DMS79 (cell line): ENCODE measurements at regions not wholly inside any gene's neighbourhood (a gene's known extent, or its start where the extent isn't known, plus 50 kb on each side); places are given as distances from the start of the nearest gene placed in this dataset.
A peak's percentile ranks its signal among the peaks of the same experiment; 100 is the strongest.

Source experiments
- DNase-seq: peaks from one replicate; lab custom pipeline; 2025; lab: John Stamatoyannopoulos, UW

- DNase-seq = no peak
Measured at GRCh38 chr9:80839821-80840675, 849.3 kb downstream of the TLE1 start.

DNA sequence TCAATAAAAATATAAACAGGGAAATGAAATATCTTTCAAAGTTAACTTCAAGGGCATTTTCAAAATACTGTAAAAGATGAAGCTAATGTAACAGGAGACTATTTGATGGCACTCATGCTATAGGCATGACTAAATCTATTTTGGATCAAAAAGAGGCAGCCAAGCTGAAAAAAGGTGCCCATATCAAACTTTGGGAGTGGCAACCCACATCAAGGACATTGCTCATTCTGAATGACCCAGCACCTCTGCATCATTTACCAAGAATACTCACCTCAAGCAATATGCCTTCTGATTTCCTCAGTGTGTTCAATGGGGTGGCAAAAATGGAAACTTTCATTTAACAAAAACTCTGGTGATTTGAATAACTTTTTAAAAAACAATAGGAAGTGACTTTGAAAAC, 853.3 kb downstream of the TLE1 start:
- DNase-seq = no peak

GRCh38 chr9:80831751-80832150, 857.6 kb downstream of the TLE1 start:
- DNase-seq = no peak

- no peak for DNase-seq
Measured at GRCh38 chr9:80811656-80812055, 877.7 kb downstream of the TLE1 start.

GRCh38 chr9:80811003-80811402, 878.3 kb downstream of the TLE1 start:
- DNase-seq = no peak

DNA sequence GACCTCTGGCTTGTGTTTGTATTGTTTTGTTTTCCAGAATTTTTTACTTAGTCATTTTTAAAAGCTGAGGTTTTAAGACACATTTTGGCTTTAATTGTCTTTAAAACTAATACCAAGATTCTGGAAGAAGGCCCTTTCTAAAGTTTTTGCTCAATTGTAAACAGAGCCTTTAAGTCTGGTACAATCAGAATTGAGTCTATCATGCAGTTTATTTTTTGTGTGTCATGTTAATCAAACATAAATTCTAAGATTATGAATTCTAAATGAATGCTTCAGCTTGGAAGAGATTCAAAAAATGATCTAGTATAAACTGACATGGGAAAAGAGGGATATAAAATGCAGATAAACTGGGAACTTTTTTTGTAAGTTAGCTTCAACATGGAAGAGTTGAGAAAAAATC, 882.7 kb downstream of the TLE1 start:
- DNase-seq = no peak

GRCh38 chr9:80804873-80805272, 884.5 kb downstream of the TLE1 start:
- no peak for DNase-seq

GRCh38 chr9:80797831-80798688, 891.3 kb downstream of the TLE1 start:
- DNase-seq = peak; percentile 52

GRCh38 chr9:80797101-80797829, 892.1 kb downstream of the TLE1 start:
- DNase-seq = no peak

- no peak for DNase-seq
Measured at GRCh38 chr9:80796632-80797031, 892.7 kb downstream of the TLE1 start.

DNA sequence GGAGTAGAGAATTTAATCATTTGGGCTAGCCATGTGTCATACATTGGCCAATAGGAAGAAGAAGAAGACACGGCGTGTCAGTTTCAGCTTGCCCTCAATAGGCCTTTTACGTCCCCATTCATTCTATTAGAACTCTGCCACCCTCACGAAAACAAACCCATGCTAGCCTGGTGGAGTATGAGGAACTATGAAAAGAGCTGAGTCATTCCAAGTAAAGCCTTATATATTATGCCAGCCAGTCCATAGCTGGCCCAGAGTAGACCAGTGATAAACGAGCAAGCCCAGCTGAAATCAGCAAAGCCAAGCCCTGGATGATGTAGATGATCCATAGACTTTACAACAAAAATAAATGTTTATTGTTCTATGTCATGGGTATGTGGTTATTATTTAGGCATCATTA, 895.1 kb downstream of the TLE1 start:
- DNase-seq = no peak

DNA sequence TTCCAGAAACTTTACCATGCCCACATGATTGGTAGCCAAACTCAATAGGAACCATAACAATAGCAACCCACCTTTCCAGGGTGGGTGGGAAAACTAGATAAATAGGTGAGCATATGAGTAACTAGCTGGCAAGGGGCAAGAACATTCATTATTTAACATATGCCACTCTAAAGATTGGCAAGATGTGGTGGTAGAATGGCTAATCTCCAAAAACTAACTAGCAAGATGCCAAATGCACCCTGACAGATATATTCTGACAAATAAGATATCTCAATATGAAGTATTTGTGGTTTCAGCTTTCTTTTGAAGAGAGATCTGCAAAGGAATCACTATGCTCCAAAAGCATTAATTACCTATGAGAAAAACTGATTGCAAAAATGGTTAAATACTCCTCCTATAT, 895.6 kb downstream of the TLE1 start:
- DNase-seq = no peak

DNA sequence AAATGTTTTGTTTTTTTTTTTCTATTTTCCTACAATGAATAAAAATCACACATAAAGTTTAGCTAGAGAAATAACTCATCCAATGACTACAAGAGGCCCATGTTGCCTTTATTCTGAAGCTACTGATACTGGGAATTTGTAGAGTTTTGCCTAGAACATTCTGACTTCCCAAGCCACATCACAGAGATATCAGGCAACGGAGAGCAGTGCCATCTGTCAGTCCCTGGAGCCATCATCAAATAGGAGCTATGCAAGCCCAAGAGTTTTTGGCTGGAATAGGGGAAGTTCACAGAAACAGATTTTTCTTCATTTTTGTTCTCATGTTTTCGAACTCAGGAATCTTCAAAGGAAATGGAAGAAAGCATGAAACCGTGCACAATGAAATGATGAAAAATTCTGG, 896.6 kb downstream of the TLE1 start:
- no peak for DNase-seq

DNA sequence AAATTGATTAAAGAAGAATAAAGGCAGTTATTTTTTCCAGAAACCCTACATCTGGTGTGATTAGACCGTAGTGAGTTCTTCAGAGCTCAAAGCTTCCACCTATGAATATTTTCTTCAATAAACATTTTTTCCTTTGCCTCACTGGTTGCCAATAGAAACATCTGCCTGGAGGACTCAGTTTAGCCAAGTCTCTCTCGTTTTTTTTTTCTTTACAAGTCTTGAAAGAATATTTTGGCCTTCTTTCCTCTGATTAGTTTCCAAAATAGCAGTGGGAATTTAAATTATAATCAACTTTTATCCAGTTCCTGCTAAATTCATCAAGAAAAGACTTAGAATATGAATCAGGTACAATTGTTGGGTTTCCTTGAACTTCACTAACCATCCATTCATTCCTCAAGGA, 897.5 kb downstream of the TLE1 start:
- no peak for DNase-seq

- no peak for DNase-seq
Measured at GRCh38 chr9:80790764-80791163, 898.6 kb downstream of the TLE1 start.

GRCh38 chr9:80789831-80790230, 899.5 kb downstream of the TLE1 start:
- peak; percentile 1 for DNase-seq

- DNase-seq = no peak
Measured at GRCh38 chr9:80787636-80788035, 901.7 kb downstream of the TLE1 start.

DNA sequence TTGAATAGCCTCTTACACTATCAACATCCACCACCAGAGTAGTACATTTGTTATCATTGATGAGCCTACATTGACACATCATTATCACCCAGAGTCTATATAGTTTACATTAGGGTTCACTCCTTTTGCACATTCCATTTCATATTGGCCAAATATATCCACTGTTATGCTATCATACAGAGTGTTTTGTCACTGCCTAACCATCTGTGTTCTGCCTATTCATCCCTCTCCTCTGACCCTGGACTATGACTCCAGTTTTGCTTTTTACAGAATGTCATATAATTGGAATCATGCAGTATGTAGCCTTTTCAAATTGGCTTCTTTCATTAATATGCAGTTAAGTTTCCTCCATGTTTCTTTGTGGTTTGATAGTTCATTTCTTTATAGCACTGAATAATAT, 904.7 kb downstream of the TLE1 start:
- no peak for DNase-seq

GRCh38 chr9:80775971-80776370, 913.4 kb downstream of the TLE1 start:
- DNase-seq = no peak

DNA sequence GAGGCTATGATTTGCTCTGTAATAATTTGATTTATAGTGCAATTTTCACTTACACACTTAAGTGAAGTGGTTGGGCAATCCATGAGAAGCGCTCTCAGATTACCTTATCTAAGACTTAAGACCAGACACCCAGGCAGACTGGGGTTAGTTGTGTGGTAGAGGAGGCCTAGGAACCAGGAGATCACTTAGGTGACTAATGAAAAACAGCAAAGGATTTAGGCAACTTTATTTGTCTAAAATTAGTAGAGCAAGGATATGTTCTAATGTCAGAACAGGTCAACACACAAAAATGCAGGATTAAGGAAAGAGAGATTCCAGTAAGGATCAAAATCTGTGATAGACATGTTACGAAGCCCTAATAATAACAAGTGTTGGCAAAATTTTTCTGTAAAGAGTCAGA, 913.8 kb downstream of the TLE1 start:
- no peak for DNase-seq

DNA sequence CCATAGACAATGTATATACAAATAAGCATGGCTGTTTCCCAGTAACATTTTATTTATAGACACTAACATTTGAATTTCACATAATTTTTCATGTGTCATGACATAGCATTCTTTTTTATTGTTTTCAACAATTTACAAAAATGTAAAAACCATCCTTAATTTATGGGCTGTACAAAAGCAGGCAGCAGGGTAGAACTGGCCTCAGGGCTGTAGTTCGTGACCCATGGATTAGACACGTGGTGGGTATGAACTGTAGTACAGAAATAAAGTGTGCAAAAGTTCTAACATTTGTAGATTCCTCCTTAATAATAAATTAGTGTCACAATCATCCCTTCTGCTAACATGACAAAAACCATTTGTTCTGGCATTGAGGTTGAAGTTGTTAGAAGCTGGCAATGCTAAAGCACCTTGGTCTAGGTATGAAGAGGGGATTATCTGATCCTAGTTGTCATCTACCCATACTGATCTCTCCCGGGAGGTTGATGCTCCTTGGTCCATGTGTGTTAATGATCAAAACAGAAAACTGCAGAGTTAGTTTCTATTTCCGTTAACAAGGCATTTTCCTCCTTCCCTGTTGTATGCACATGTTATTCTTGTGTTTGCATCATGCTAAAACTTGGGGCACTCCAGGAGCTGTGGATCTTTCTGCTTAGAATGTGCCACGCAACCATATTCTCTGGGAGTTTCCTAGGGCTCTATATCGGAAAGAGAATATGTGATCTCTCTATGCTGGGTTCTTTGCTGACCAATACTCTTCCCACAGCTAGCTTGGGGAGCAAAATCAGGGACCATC, 917.6 kb downstream of the TLE1 start:
- DNase-seq = no peak

DNA sequence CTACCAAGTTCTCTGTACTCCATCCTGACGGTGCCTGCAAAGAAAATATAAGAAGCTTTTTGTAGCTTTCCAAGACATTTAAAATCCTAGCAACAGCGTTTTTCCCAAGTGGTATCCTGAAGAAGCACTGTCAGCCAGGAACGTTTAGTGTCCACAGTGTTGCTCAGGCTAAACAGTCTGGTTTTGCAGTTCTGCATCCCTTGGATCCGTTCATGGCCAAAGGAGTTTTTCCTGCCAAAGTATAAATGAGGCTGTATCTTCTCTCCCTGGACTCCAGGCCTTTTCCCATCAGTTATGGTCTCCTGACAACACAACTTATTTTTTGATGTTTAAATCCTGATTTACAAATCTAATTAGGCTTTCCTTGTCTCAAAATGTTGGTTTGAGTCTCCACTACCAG, 925.8 kb downstream of the TLE1 start:
- no peak for DNase-seq
